Retinal pigment epithelial cell (primary cell): ENCODE measurements at regions not wholly inside any gene's neighbourhood (a gene's known extent, or its start where the extent isn't known, plus 50 kb on each side); places are given as distances from the start of the nearest gene placed in this dataset.
"Not testable (repeated sequence)": the region's sequence is repeated elsewhere in the genome, so short reads cannot be mapped to it uniquely, and the experiment has no call there.

Experiments used
- DNase-seq: peaks from one replicate; pipeline ENCODE4 v3.0.0-alpha.2; 2010; ENCODE audit warnings: low read depth
- H3K4me3 ChIP-seq: 2 replicates; pipeline ENCODE4 v1.5.1; 2011; ENCODE audit warnings: mild to moderate bottlenecking, low read length, control low read depth, moderate library complexity
- TF ChIP-seq, protein P1 (sequence below): conservative IDR thresholded peaks from 2 replicates; pipeline ENCODE4 v1.5.1; 2011; ENCODE audit warnings: low read depth, low read length, control low read depth, inconsistent platforms

DNA sequence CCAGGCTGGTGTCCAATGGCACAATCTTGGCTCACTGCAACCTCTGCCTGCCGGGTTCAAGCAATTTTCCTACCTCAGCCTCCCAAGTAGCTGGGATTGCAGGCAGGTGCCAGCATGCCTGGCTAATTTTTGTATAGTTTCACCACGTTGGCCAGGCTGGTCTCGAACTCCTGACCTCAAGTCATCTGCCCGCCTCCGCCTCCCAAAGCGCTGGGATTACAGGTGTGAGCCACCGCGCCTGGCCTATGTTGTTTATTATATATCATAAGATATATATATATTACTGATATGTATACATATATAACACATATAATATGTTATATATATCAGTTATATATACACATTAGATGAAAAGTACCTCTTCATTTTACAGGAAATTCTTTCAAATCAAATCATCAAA lies 914.7 kb downstream of the FOXD4L5 start:
- DNase-seq, H3K4me3 ChIP-seq: not testable (repeated sequence)

DNA sequence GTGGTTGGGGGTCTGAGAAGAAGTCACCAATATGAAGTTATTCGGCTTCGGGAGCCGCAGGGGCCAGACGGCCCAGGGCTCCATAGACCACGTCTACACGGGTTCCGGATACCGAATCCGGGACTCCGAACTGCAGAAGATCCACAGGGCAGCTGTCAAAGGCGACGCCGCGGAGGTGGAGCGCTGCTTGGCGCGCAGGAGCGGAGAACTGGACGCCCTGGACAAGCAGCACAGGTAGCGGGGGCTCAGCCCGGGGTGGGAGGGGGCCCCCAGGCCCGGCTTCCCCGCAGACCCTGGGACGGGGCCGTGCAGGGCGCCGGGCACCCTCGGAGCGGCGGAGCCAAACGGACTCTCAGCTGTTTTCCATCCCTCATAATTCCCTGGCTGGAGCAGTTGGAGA lies 915.4 kb downstream of the FOXD4L5 start:
- H3K4me3 ChIP-seq = peak overlapping the region; percentile 32
- not testable (repeated sequence) for DNase-seq

GRCh38 chr9:64369114-64369513 lies 915.9 kb downstream of the FOXD4L5 start:
- H3K4me3 ChIP-seq, DNase-seq: not testable (repeated sequence)
- TF ChIP-seq, protein P1, sequence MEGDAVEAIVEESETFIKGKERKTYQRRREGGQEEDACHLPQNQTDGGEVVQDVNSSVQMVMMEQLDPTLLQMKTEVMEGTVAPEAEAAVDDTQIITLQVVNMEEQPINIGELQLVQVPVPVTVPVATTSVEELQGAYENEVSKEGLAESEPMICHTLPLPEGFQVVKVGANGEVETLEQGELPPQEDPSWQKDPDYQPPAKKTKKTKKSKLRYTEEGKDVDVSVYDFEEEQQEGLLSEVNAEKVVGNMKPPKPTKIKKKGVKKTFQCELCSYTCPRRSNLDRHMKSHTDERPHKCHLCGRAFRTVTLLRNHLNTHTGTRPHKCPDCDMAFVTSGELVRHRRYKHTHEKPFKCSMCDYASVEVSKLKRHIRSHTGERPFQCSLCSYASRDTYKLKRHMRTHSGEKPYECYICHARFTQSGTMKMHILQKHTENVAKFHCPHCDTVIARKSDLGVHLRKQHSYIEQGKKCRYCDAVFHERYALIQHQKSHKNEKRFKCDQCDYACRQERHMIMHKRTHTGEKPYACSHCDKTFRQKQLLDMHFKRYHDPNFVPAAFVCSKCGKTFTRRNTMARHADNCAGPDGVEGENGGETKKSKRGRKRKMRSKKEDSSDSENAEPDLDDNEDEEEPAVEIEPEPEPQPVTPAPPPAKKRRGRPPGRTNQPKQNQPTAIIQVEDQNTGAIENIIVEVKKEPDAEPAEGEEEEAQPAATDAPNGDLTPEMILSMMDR = peak; percentile 34

GRCh38 chr9:64368644-64368942 lies 916.4 kb downstream of the FOXD4L5 start:
- H3K4me3 ChIP-seq = peak overlapping the region; percentile 38
- not testable (repeated sequence) for DNase-seq

GRCh38 chr9:64367826-64368643 lies 917.0 kb downstream of the FOXD4L5 start:
- H3K4me3 ChIP-seq = peak overlapping the region; percentile 38
- DNase-seq = not testable (repeated sequence)
